GM23338 (cell line): ENCODE measurements at regions not wholly inside any gene's neighbourhood (a gene's known extent, or its start where the extent isn't known, plus 50 kb on each side); places are given as distances from the start of the nearest gene placed in this dataset.

ENCODE experiments used
- ATAC-seq: fragments of 200-7000 bp; cut with Tn5 transposase; 3 replicates; pipeline ENCODE4 v1.9.1; 2020
- DNase-seq: peaks from one replicate; pipeline ENCODE4 v3.0.0-alpha.2; 2015; ENCODE audit warnings: low spot score
- H2AFZ ChIP-seq: fragments of 200-600 bp; sonication (generic); 2 replicates; pipeline ENCODE4 v1.8.0; 2016; ENCODE audit warnings: antibody characterized with exemption, mild to moderate bottlenecking, moderate library complexity
- H3F3A ChIP-seq: fragments of 200-600 bp; sonication (generic); replicated peaks from 2 replicates; pipeline ENCODE4 v1.8.0; 2017; ENCODE audit warnings: antibody characterized with exemption, mixed run types, low read depth
- H3K27ac ChIP-seq: fragments of 200-600 bp; sonication (generic); 2 replicates; pipeline ENCODE4 v1.6.1; 2016; ENCODE audit warnings: low read depth
- H3K27me3 ChIP-seq: fragments of 200-600 bp; sonication (generic); 2 replicates; pipeline ENCODE4 v1.8.0; 2016; ENCODE audit warnings: mild to moderate bottlenecking, mixed run types, moderate library complexity; ENCODE audit not compliant: insufficient read depth
- H3K36me3 ChIP-seq: fragments of 200-600 bp; sonication (generic); 2 replicates; pipeline ENCODE4 v1.8.0; 2016; ENCODE audit warnings: mild to moderate bottlenecking; ENCODE audit not compliant: insufficient read depth
- H3K4me1 ChIP-seq: fragments of 200-600 bp; sonication (generic); 2 replicates; pipeline ENCODE4 v1.8.0; 2016; ENCODE audit warnings: mild to moderate bottlenecking, moderate library complexity; ENCODE audit not compliant: insufficient read depth
- H3K4me2 ChIP-seq: fragments of 200-600 bp; sonication (generic); 2 replicates; pipeline ENCODE4 v1.7.1; 2017; ENCODE audit warnings: mixed run types
- H3K4me3 ChIP-seq: fragments of 200-600 bp; sonication (generic); 2 replicates; pipeline ENCODE4 v1.6.1; 2016; ENCODE audit warnings: mixed run types
- H3K79me2 ChIP-seq: fragments of 200-600 bp; sonication (generic); replicated peaks from 2 replicates; pipeline ENCODE4 v1.8.0; 2017; ENCODE audit warnings: mild to moderate bottlenecking; ENCODE audit not compliant: insufficient read depth
- H3K9me2 ChIP-seq: fragments of 200-600 bp; sonication (generic); 2 replicates; pipeline ENCODE4 v1.8.0; 2017; ENCODE audit not compliant: insufficient read depth
- H4K20me1 ChIP-seq: fragments of 200-600 bp; sonication (generic); replicated peaks from 2 replicates; pipeline ENCODE4 v1.8.0; 2017; ENCODE audit warnings: mild to moderate bottlenecking; ENCODE audit not compliant: insufficient read depth
- H3K27ac Mint-ChIP-seq: 2 replicates; pipeline ENCODE4 v1.8.0; 2020; ENCODE audit warnings: inconsistent platforms, mild to moderate bottlenecking, moderate library complexity, mixed read lengths
- H3K27me3 Mint-ChIP-seq: 3 replicates; pipeline ENCODE4 v1.8.0; 2022; ENCODE audit warnings: low read depth, mild to moderate bottlenecking, moderate library complexity, mixed read lengths, inconsistent platforms; ENCODE audit not compliant: insufficient read depth, poor library complexity
- H3K36me3 Mint-ChIP-seq: 3 replicates; pipeline ENCODE4 v1.8.0; 2021; ENCODE audit warnings: low read depth, mild to moderate bottlenecking, inconsistent platforms, moderate library complexity, mixed read lengths
- H3K4me1 Mint-ChIP-seq: 3 replicates; pipeline ENCODE4 v1.8.0; 2020; ENCODE audit warnings: mild to moderate bottlenecking, inconsistent platforms, mixed read lengths
- H3K4me3 Mint-ChIP-seq: 3 replicates; pipeline ENCODE4 v1.8.0; 2021; ENCODE audit warnings: moderate library complexity, mild to moderate bottlenecking, inconsistent platforms, mixed read lengths
- H3K9me3 Mint-ChIP-seq: 3 replicates; pipeline ENCODE4 v1.8.0; 2020; ENCODE audit warnings: moderate library complexity, mild to moderate bottlenecking, inconsistent platforms, mixed read lengths
- CREB1 ChIP-seq: fragments of 250-450 bp; sonication (Bioruptor Pico); IDR thresholded peaks from 2 replicates; pipeline ENCODE4 v1.5.0; 2020; ENCODE audit warnings: low read depth, mild to moderate bottlenecking, moderate library complexity
- CTCF ChIP-seq, 2 experiments: fragments of 200-600 bp in 1 of 2; sonication (generic) in 1 of 2; conservative IDR thresholded peaks; 2 replicates each; pipeline versions ENCODE4 v1.5.1 to v1.6.1; 2016 to 2017; ENCODE audit warnings: antibody characterized with exemption in 2 of 2, low read depth in 2 of 2, mild to moderate bottlenecking in 2 of 2, moderate library complexity in 1 of 2
- ETS1 ChIP-seq: IDR thresholded peaks from 2 replicates; pipeline ENCODE4 v1.6.1; 2016; ENCODE audit warnings: antibody characterized with exemption
- EZH2 ChIP-seq: fragments of 200-600 bp; sonication (generic); IDR thresholded peaks from one replicate; pipeline ENCODE4 v1.8.0; 2017; ENCODE audit warnings: antibody characterized with exemption, mild to moderate bottlenecking, low read depth; ENCODE audit not compliant: unreplicated experiment
- JUNB ChIP-seq: IDR thresholded peaks from one replicate; pipeline ENCODE4 v1.6.1; 2016; ENCODE audit warnings: antibody characterized with exemption; ENCODE audit not compliant: unreplicated experiment
- ZNF114 ChIP-seq: fragments of 250-450 bp; sonication (Bioruptor Pico); IDR thresholded peaks from 2 replicates; pipeline ENCODE4 v1.5.0; 2020; ENCODE audit warnings: mild to moderate bottlenecking, moderate library complexity
- ZNF462 ChIP-seq: fragments of 250-450 bp; sonication (Bioruptor Pico); IDR thresholded peaks from 2 replicates; pipeline ENCODE4 v1.5.0; 2020; ENCODE audit warnings: mild to moderate bottlenecking, moderate library complexity
- TF ChIP-seq, protein P1 (sequence below): IDR thresholded peaks from one replicate; pipeline ENCODE4 v1.6.1; 2018; ENCODE audit warnings: antibody characterized with exemption; ENCODE audit not compliant: unreplicated experiment

DNA sequence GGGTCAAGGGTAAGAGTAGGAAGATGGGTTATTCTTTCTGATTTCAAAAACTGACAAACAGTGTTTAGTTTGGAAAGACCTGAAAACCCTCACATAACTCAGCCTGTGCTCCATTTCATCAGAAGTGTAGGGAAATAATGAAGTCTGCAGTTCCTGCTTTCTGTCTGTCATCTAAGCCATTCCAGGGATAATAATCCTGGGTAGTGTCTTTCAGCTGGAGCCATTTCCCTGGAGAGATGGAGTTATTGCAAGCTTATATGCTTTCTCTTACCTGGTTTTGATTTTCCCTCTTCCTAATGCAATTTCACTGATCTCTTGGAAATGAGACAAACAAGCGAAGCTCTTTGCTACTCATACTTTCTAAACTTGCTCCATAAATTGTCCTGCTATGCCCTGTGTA is 824.8 kb upstream of the LCORL start (continued):
- no peak for TF ChIP-seq CTCF (conservative IDR thresholded peaks at IDR 0.05; ENCODE audit: low read depth in 2 of 2)
- TF ChIP-seq, protein P1, sequence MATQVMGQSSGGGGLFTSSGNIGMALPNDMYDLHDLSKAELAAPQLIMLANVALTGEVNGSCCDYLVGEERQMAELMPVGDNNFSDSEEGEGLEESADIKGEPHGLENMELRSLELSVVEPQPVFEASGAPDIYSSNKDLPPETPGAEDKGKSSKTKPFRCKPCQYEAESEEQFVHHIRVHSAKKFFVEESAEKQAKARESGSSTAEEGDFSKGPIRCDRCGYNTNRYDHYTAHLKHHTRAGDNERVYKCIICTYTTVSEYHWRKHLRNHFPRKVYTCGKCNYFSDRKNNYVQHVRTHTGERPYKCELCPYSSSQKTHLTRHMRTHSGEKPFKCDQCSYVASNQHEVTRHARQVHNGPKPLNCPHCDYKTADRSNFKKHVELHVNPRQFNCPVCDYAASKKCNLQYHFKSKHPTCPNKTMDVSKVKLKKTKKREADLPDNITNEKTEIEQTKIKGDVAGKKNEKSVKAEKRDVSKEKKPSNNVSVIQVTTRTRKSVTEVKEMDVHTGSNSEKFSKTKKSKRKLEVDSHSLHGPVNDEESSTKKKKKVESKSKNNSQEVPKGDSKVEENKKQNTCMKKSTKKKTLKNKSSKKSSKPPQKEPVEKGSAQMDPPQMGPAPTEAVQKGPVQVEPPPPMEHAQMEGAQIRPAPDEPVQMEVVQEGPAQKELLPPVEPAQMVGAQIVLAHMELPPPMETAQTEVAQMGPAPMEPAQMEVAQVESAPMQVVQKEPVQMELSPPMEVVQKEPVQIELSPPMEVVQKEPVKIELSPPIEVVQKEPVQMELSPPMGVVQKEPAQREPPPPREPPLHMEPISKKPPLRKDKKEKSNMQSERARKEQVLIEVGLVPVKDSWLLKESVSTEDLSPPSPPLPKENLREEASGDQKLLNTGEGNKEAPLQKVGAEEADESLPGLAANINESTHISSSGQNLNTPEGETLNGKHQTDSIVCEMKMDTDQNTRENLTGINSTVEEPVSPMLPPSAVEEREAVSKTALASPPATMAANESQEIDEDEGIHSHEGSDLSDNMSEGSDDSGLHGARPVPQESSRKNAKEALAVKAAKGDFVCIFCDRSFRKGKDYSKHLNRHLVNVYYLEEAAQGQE: no peak
- TF ChIP-seq JUNB: no peak

DNA sequence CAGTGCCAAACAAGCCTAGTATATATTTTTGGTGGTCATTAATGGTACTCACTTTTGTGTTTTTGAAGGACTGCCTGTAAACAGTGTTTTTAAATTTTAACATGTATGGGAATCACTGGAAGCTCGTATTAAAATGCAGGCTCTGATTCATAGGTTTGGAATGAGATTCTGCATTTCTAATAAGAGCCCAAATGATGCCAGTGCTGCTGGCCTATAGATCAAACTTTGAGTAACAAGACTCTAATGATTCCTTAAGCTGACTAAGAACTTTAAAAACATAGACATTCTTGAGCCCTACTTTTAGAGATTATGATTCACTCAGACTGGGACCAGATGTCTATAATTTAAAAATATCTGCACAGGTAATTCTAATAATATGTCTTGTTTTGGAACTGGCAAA is 823.2 kb upstream of the LCORL start:
- H3K4me2 ChIP-seq: no peak overlapping the region
- DNase-seq (no peak), ATAC-seq (no peak)
- no peaks in the 10 kb centered on the region for H3F3A ChIP-seq
- Mint-ChIP-seq H3K4me1 (no peaks in the 10 kb centered on the region), H3K27ac (no peak overlapping the region), H3K4me3 (no peak overlapping the region), H3K36me3 (peaks cover 24% of the 10 kb centered on the region), H3K9me3 (peaks cover 28% of the 10 kb centered on the region), H3K27me3 (no peaks in the 10 kb centered on the region)
- no peak overlapping the region for H3K27ac ChIP-seq
- H3K4me1 ChIP-seq: no peaks in the 10 kb centered on the region
- H3K27me3 ChIP-seq: no peaks in the 10 kb centered on the region
- no peaks in the 10 kb centered on the region for H3K36me3 ChIP-seq
- no peaks in the 10 kb centered on the region for H4K20me1 ChIP-seq
- TF ChIP-seq CREB1 (CRISPR knock-in tag) (no peak), CTCF (conservative IDR thresholded peaks at IDR 0.05; ENCODE audit: low read depth in 2 of 2) (no peak), ETS1 (no peak), ZNF114 (CRISPR knock-in tag) (no peak), EZH2 (no peak), ZNF462 (no peak)
- peaks cover 14% of the 10 kb centered on the region for H3K9me2 ChIP-seq
- H2AFZ ChIP-seq: no peak overlapping the region
- no peaks in the 10 kb centered on the region for H3K79me2 ChIP-seq
- H3K4me3 ChIP-seq: no peak overlapping the region
